ENCODE measurements at regions not wholly inside any gene's neighbourhood (a gene's known extent, or its start where the extent isn't known, plus 50 kb on each side); places are given as distances from the start of the nearest gene placed in this dataset.

DNA sequence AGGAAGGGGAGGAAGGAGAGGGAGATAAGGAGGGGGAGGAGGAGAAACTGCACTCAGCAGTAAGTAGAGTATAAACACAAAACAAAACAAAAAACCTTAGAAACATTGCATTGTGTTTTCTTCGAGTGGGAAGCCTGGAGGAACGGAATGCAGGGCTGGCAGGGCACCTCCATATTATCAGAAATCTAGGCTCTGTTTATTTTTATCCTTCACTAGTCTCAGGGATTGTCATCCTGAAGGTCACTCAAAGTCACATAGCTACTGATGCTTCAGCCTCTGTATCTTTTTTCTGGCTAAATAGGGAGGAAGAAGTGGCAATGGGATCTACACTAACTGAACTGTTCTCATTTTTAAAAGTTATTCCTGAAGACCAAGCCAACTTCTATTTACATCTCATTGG, 467.8 kb downstream of the KCTD12 start:
- TF ChIP-seq, protein P1, sequence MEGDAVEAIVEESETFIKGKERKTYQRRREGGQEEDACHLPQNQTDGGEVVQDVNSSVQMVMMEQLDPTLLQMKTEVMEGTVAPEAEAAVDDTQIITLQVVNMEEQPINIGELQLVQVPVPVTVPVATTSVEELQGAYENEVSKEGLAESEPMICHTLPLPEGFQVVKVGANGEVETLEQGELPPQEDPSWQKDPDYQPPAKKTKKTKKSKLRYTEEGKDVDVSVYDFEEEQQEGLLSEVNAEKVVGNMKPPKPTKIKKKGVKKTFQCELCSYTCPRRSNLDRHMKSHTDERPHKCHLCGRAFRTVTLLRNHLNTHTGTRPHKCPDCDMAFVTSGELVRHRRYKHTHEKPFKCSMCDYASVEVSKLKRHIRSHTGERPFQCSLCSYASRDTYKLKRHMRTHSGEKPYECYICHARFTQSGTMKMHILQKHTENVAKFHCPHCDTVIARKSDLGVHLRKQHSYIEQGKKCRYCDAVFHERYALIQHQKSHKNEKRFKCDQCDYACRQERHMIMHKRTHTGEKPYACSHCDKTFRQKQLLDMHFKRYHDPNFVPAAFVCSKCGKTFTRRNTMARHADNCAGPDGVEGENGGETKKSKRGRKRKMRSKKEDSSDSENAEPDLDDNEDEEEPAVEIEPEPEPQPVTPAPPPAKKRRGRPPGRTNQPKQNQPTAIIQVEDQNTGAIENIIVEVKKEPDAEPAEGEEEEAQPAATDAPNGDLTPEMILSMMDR (IDR thresholded peaks at IDR 0.05; ENCODE audit: control extremely low read depth in 1 of 3, insufficient read depth in 1 of 3, low read depth in 1 of 3, low read length in 3 of 3): no peak
- no peak for TF ChIP-seq POLR2AphosphoS5 (IDR thresholded peaks at IDR 0.05; ENCODE audit: low read depth, low read length)
- no peak for TF ChIP-seq POLR2A (IDR thresholded peaks at IDR 0.05; ENCODE audit: control extremely low read depth in 1 of 2, low read depth in 2 of 2, low read length in 2 of 2)
- TF ChIP-seq EZH2 (IDR thresholded peaks at IDR 0.05; ENCODE audit: low read depth, low read length, severe bottlenecking): no peak
- TF ChIP-seq CBX5 (IDR thresholded peaks at IDR 0.05; ENCODE audit: low read depth, low read length): no peak

All from H1 (cell line).